Right lobe of liver (tissue), 6 donors: ENCODE measurements at regions not wholly inside any gene's neighbourhood (a gene's known extent, or its start where the extent isn't known, plus 50 kb on each side); places are given as distances from the start of the nearest gene placed in this dataset.
A peak's percentile ranks its signal among the peaks of the same experiment; 100 is the strongest.
"Not testable (repeated sequence)": the region's sequence is repeated elsewhere in the genome, so short reads cannot be mapped to it uniquely, and the experiment has no call there.

Experiments
- ATAC-seq, 4 donors: fragments of 200-7000 bp; cut with Tn5 transposase; one replicate each; pipeline ENCODE4 v1.9.1; 2020; ENCODE audit warnings: mild to moderate bottlenecking in 4 of 4, moderate library complexity in 4 of 4
- DNase-seq, 3 donors: peaks; one replicate each; pipeline ENCODE4 v3.0.0-alpha.2; 2020
- H3K27ac ChIP-seq, 3 donors: fragments of 200-600 bp; one replicate each; pipeline ENCODE4 v1.8.0; 2022
- H3K27me3 ChIP-seq, 2 donors: fragments of 200-600 bp; one replicate each; pipeline ENCODE4 v1.8.0; 2022
- H3K36me3 ChIP-seq, 4 donors: fragments of 200-600 bp; sonication (generic) in 1 of 4; one replicate each; pipeline versions ENCODE4 v1.5.1 to v1.8.0; 2017 to 2022; ENCODE audit warnings: control low read depth in 1 of 4
- H3K4me1 ChIP-seq, 4 donors: fragments of 200-600 bp; sonication (generic) in 1 of 4; one replicate each; pipeline versions ENCODE4 v1.5.1 to v1.8.0; 2017 to 2022; ENCODE audit warnings: control low read depth in 1 of 4
- H3K4me3 ChIP-seq, 3 donors: fragments of 200-600 bp; one replicate each; pipeline ENCODE4 v1.8.0; 2022
- H3K9me3 ChIP-seq, 4 donors: fragments of 200-600 bp; sonication (generic) in 1 of 4; one replicate each; pipeline versions ENCODE4 v1.5.1 to v1.8.0; 2017 to 2022; ENCODE audit warnings: control low read depth in 1 of 4
- CTCF ChIP-seq, 4 donors: fragments of 200-600 bp in 3 of 4; fragments of 450-650 bp in 1 of 4; IDR thresholded peaks; one replicate each; pipeline versions ENCODE4 v1.5.1 to v1.8.0; 2016 to 2022; ENCODE audit warnings: antibody characterized with exemption in 4 of 4, mild to moderate bottlenecking in 2 of 4
- POLR2A ChIP-seq: fragments of 450-650 bp; IDR thresholded peaks from one replicate; pipeline ENCODE4 v1.6.1; 2017; ENCODE audit warnings: antibody characterized with exemption, mild to moderate bottlenecking
- WGBS: methylation state at CpG from one replicate; pipeline ENCODE4 v1.1.6; 2018; ENCODE audit warnings: low coverage, low lambda C conversion rate; ENCODE audit not compliant: insufficient coverage; ENCODE audit errors: missing lambda C conversion rate; 5-methylcytosine and 5-hydroxymethylcytosine counted together
- intact Hi-C, 2 donors: fragments of 100-400 bp; cut with DNase I; formaldehyde crosslinking; loops; one replicate each; pipeline versions ENCODE4 v1.11.2 to v1.14.1; 2022
- donor health status: DM: no; HTN: yes; CAD: no.
- donor health status: DM: no; HTN: no; CAD: no.
- donor health status: DM: no; HTN: no; CAD: no.
- donor health status: DM: no; HTN: yes; CAD: no.
- donor health status: DM: no; HTN: yes; CAD: no.

GRCh38 chr11:13152264-13152663 is 125.3 kb upstream of the BMAL1 start:
- no peaks in the 10 kb centered on the region for H3K4me1 ChIP-seq
- DNase-seq, result no peak
- no peak overlapping the region for H3K4me3 ChIP-seq
- H3K27ac ChIP-seq, result no peak overlapping the region
- no peaks in the 10 kb centered on the region for H3K9me3 ChIP-seq
- no peaks in the 10 kb centered on the region for H3K27me3 ChIP-seq
- no peak for ATAC-seq
- intact Hi-C loops, result loop anchor here (5.0 to 10.0 kb wide), 2 partner anchors 187 to 190 kb away; no protein-coding TSS in a partner anchor
- 66% methylated on average over 3 of the region's 6 CpGs for WGBS
- H3K36me3 ChIP-seq, result no peaks in the 10 kb centered on the region
- TF ChIP-seq CTCF (IDR thresholded peaks at IDR 0.05) (no peak), POLR2A (no peak)

- ATAC-seq (peak in 1 of 4 donors; percentile 44), DNase-seq (no peak)
- 25% methylated on average over 2 of the region's 2 CpGs for WGBS
- Histone ChIP-seq H3K9me3 (no peaks in the 10 kb centered on the region), H3K27me3 (no peaks in the 10 kb centered on the region), H3K27ac (no peak overlapping the region), H3K4me1 (no peaks in the 10 kb centered on the region), H3K36me3 (no peaks in the 10 kb centered on the region), H3K4me3 (no peak overlapping the region)
- intact Hi-C loops, result loop anchor here (5.0 to 10.0 kb wide), 2 partner anchors 188 to 191 kb away; no protein-coding TSS in a partner anchor
- no peak for TF ChIP-seq POLR2A
- TF ChIP-seq CTCF (IDR thresholded peaks at IDR 0.05), result peak; percentile 33 to 50 (median 44)
Observed at GRCh38 chr11:13152736-13153541, 124.7 kb upstream of the BMAL1 start.

- WGBS, result 80% methylated on average over 1 of the region's 1 CpG
- not testable (repeated sequence) for H3K9me3 ChIP-seq, ATAC-seq, H3K36me3 ChIP-seq, DNase-seq, H3K4me3 ChIP-seq, H3K27me3 ChIP-seq, H3K4me1 ChIP-seq, H3K27ac ChIP-seq
- intact Hi-C loops, result loop anchor here (5.0 to 10.0 kb wide), 2 partner anchors 190 to 192 kb away; no protein-coding TSS in a partner anchor
Observed at GRCh38 chr11:13154374-13154773, 123.2 kb upstream of the BMAL1 start.

- ATAC-seq, result no peak
- no peaks in the 10 kb centered on the region for H3K36me3 ChIP-seq
- no peak for DNase-seq
- H3K27me3 ChIP-seq, result no peaks in the 10 kb centered on the region
- no peak overlapping the region for H3K4me3 ChIP-seq
- intact Hi-C loops, result no loop called here
- H3K9me3 ChIP-seq, result no peaks in the 10 kb centered on the region
- no peaks in the 10 kb centered on the region for H3K4me1 ChIP-seq
- H3K27ac ChIP-seq, result no peak overlapping the region
- TF ChIP-seq CTCF (IDR thresholded peaks at IDR 0.05), result no peak
- no peak for TF ChIP-seq POLR2A
- 73% methylated on average over 6 of the region's 7 CpGs for WGBS
Observed at GRCh38 chr11:13160346-13160745, 117.2 kb upstream of the BMAL1 start.

- Histone ChIP-seq H3K27me3 (no peaks in the 10 kb centered on the region), H3K9me3 (no peaks in the 10 kb centered on the region), H3K36me3 (no peaks in the 10 kb centered on the region), H3K27ac (no peak overlapping the region), H3K4me1 (no peaks in the 10 kb centered on the region), H3K4me3 (no peak overlapping the region)
- no peak for TF ChIP-seq POLR2A
- no peak for TF ChIP-seq CTCF (IDR thresholded peaks at IDR 0.05)
- no peak for DNase-seq
- 68% methylated on average over 3 of the region's 4 CpGs for WGBS
- intact Hi-C loops, result no loop called here
- no peak for ATAC-seq
Observed at GRCh38 chr11:13160806-13161205, 116.8 kb upstream of the BMAL1 start.
